GM12892 (cell line): ENCODE measurements at regions not wholly inside any gene's neighbourhood (a gene's known extent, or its start where the extent isn't known, plus 50 kb on each side); places are given as distances from the start of the nearest gene placed in this dataset.

Experiments used
- DNase-seq: peaks from one replicate; pipeline ENCODE4 v3.0.0; 2011; ENCODE audit not compliant: insufficient read length
- FAIRE-seq: peaks from 2 replicates; lab custom pipeline; 2011; peaks lifted over from hg19 to GRCh38; lab: Jason Lieb, UNC
- POLR2A ChIP-seq: IDR thresholded peaks from 2 replicates; pipeline ENCODE4 v1.6.1; 2011; ENCODE audit warnings: low read depth, low read length, control low read depth
- POLR2AphosphoS5 ChIP-seq: IDR thresholded peaks from 2 replicates; pipeline ENCODE4 v1.6.1; 2011; ENCODE audit warnings: low read depth, low read length, control low read depth
- TAF1 ChIP-seq: IDR thresholded peaks from 2 replicates; pipeline ENCODE4 v1.6.1; 2011; ENCODE audit warnings: low read depth, mild to moderate bottlenecking, control low read depth, low read length, borderline replicate concordance

DNA sequence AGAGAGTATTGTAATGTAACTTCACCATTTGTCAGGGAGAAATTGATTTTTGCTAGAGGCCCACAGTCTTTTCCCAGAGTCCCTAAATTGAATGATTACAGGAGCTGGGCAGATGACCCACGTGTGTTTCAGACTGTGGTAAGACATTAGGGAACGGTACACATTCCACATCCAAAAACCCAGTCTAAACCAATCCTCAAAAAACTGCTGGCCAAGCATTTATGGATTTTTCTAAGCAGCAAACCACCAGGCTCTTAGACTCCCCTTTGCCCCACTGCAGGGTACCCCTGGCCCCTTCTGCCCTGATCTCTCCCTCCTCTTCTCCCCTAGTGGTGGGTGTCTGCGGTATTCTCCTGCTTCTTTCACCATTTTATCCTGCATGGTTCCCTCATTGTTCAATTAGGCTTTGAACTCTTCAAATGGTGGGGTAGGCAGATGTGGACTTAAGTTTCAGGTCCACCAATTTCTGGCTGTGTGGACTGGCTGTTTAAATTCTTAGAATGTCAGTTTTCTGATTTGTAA, 135.5 kb upstream of the SORCS3 start:
- FAIRE-seq (no peak), DNase-seq (no peak)
- TF ChIP-seq TAF1, result no peak
- TF ChIP-seq POLR2A, result no peak
- TF ChIP-seq POLR2AphosphoS5, result no peak

DNA sequence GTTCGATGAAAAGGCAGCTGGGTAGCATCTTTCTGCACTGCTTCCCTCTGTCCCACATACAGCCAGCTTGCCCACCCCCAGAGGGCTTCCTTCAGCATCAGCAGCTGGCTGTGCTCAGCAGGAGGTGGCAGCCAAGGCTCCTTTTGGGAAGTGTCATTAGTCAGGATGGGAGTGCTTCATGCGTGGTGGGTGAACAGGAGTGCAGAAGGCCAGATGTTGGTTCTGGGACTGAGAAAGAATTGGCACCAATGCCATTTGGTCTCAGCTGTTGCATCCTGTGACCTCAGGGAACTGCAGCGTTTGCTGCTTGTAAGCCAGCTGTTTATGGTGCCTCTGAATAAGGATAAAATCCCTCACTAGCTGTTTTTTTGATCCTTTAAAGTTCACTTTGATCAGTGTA, 131.1 kb upstream of the SORCS3 start:
- FAIRE-seq (no peak), DNase-seq (no peak)
- TF ChIP-seq POLR2AphosphoS5 (no peak), TAF1 (no peak)

DNA sequence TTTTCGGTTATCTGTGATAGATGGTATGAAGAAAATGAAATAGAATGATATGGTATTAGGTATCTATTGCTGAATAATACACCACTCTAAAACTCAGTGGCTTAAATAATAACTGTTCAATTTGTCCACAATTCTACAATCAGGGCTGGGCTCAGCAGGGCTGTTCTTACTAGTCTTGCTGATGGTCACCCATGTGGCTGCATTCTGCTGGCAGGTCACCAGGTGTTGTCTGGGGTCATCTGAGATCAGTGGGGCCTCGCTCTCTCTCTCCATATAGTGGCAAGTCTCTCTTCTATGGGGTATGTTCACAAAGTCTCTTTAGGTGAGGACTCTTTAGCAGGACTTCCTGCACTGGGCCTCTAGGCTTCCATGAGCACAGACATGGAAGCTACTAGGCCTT, 130.4 kb upstream of the SORCS3 start:
- FAIRE-seq, result no peak
- DNase-seq, result no peak
- TF ChIP-seq POLR2AphosphoS5 (no peak), TAF1 (no peak), POLR2A (no peak)

DNA sequence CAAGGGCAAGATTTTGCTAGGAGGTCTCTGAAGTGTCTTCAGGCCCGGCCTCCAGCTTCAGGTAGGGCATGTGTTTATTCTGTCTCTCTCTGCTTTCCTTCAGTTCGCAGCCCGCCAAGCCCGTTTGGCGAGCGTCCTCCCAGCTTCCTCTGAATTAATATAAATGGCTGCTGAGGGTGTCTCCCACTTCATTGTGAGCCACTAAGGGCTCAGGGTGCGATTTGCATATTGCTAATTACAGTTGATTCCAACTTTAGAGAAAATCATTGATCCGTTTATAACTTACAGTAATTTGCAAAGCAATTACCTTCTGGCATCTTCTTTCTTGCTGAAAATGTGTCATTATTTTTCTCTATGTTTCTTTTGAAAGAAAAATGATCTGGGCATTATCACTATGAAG, 128.3 kb upstream of the SORCS3 start:
- TF ChIP-seq TAF1 (no peak), POLR2AphosphoS5 (no peak), POLR2A (no peak)
- FAIRE-seq (no peak), DNase-seq (no peak)

DNA sequence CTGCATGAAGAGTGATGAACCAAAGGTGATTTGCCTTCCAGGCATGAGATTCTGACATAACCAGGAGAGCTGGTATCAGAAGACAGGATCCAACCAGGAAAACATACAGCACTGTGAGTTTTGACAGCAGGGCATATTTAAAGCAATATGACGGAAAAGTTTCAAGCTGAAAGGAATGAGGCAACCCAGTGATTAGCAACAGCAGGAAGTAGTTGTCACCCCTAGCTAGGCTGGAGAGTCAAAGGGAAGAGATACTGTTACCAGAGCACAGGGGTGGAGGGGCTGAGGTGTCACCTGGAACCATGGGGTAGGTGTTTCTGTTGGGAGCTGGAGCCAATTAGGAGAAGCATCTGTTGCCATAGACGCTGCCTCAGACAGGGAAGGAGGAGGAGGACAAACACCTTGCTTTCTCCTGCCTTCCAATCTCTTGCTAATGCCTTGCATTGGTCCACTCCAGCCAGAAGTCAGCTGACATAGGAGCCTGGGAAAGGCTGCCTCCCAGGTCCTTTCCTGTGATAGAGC, 125.4 kb upstream of the SORCS3 start:
- TF ChIP-seq POLR2A (no peak), TAF1 (no peak), POLR2AphosphoS5 (no peak)
- no peak for DNase-seq

DNA sequence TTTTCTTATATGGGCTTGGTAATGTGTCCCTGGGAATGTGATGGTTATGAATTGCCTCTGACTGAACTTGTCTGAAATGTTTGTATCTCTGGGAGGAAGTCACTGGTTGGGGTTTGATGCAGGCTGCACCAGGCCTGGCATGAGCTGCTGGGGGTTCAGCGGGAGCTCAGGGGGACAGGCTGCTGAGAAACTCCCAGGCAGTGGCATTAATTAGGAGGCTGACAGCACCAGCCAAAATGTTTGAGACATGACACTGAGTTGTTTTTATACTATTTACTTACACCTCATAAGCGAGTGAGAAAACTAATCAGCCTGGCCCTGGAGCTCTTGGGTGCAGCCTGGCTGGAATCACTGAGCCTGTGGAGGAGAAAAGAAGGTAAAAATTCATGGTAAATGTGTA, 124.1 kb upstream of the SORCS3 start:
- no peak for FAIRE-seq
- no peak for DNase-seq
- TF ChIP-seq POLR2AphosphoS5 (no peak), POLR2A (no peak), TAF1 (no peak)

More for the DNA sequence above, 125.4 kb upstream of the SORCS3 start:
- FAIRE-seq, result no peak

DNA sequence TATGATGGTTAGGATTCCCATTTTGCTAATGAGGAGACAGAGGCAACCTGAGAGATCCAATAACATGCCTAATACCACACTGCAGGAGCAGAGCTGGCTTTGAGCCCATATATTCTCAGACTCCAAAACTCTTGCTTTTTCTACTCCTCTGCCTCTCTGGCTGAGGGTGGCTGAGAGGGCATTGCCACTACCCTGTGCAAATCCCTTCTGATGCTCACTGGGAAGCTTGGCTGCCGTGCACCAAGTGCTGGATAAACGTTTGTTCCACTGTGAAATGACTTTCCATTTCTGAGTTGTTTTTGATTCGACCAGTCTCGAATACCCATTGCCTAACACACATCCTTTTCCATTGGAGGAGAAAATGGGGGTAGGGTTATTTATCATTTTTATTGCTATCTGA, 123.1 kb upstream of the SORCS3 start:
- FAIRE-seq (no peak), DNase-seq (no peak)
- no peak for TF ChIP-seq POLR2A
- no peak for TF ChIP-seq POLR2AphosphoS5
- no peak for TF ChIP-seq TAF1

DNA sequence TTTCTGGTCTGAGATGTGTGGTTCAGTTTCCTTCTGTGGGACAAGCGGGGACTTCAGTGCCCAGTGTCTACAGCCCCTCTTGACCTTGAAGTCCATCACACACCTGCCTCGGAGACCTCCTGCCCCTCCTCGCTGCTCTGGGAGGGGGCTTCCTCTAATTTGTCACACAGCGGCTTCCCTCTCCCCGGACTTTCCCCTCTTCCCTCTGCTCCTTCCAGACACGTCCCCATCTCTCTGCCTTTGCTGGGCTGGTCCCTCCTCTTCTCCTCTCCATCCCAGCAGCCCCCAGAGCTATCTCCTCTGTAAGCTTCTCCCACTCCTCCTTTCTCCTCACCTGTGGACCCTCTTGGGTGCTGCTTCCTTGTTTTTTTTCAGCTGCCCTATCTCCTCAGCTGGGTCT, 122.2 kb upstream of the SORCS3 start:
- DNase-seq (no peak), FAIRE-seq (no peak)
- TF ChIP-seq TAF1 (no peak), POLR2A (no peak), POLR2AphosphoS5 (no peak)

DNA sequence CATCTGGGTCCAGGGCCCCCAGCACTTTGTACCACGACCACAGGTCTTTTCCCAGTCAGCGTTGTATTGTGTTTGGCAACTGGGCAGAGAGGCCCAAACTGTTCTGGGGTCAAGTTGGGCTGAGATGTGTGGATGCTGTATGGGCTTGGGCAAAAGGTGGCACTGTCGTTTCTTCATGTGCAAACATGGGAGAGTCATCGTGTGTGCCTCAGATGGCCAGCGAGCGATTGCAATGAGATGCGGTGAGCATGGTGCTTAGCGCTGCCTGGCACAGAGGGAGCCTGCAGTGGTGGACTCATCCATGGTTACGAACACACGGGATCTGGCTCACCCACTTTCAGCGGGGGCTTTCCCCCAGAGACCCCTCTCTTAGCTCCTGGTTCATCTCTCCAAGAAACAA, 120.4 kb upstream of the SORCS3 start:
- no peak for TF ChIP-seq POLR2A
- TF ChIP-seq TAF1, result no peak
- TF ChIP-seq POLR2AphosphoS5, result no peak
- DNase-seq (no peak), FAIRE-seq (no peak)

DNA sequence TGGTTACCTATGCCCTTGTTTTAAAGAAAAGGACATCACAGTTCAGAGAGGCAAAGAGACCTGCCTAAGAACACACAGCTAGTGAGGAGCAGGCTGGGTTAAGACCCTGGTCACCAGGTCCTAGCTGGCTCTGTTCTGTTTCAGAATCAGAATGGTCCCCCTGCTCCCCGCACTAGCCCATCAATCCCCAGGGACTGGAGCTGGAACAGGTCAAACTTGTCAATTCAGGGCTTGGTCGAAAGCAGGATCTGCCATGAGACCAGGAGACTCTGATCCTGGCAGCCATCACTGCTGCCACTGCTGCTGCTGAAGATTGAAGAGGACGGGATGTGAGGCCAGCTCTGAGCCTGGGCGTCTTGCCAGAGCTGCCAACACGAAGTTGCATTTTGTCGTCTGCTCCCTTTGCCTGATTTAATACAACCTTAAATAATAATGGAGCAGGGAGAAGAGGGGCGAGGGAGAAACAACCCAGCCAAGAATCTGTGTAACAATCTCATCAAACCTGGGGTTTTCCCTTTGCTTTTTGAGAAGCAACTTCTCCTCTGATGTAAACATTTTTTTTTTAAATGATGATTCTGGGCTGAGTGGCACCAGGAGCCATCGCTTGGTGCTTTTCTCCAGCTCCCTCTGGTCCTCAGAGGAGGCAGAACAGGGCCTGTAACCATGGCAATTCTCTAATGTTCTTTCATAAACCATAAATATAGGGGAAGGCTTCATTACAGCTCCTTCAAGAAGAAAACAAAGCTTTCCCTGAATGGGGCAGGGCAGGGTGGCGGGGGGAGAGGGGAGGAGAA, 119.0 kb upstream of the SORCS3 start:
- DNase-seq (no peak), FAIRE-seq (no peak)
- TF ChIP-seq TAF1, result no peak
- TF ChIP-seq POLR2AphosphoS5, result no peak
- TF ChIP-seq POLR2A, result no peak

DNA sequence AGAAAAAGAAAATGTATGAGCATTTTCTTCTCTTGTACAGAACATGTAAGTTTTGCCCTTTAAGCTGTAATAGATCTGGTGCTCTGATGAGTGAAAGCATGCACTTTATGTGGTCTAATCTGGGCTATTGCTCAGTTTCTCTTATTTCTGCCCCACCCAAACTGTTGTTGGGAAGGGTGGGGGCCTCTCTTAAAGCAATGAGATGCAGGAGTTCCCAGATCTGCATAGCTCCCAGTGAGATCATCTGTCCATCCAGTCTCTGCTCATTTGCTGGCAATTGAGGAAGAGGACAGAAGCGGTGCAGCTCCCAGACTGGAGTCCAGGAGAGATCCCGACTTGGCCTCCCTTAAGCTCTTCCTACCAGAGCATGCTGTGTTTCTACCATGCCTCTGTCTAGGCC, 114.9 kb upstream of the SORCS3 start:
- FAIRE-seq, result no peak
- no peak for DNase-seq
- TF ChIP-seq POLR2AphosphoS5, result no peak
- no peak for TF ChIP-seq POLR2A
- no peak for TF ChIP-seq TAF1

DNA sequence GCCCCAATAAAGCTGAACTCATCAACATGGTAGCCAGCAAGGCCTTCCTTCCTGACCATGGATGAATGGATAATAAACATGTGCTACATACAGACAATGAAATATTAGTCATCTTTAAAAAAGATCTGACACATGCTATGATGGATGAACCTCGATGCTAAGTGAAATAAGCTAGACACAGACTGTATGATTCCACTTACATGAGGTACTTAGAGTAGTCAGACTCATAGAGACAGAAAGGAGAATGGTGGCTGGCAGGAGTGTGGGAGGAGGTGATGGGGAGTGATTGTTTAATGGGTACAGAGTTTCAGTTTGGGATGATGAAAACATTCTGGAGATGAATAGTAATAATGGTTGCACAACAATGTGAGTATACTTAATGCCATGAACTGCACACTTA, 114.1 kb upstream of the SORCS3 start:
- TF ChIP-seq POLR2A (no peak), POLR2AphosphoS5 (no peak), TAF1 (no peak)
- FAIRE-seq, result no peak
- DNase-seq, result no peak

DNA sequence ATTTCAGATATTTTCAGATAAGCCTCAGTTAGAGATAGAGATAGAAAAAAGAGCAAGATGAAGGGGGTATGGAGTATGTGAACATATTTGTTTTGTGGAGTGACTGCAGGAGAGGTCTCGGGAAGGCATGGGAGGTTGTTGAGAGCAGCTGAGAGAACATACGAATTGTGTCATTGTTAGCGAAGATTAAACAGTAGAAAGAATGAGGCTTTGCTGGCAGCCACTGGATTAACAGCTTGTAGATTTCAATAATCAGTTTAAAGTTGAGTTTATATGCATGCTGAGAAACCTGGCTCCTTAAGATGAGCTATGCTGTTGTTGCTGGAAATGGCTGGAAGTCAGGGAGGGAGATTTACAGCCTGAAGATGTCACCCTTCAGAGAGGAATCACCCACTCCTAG, 100.9 kb upstream of the SORCS3 start:
- DNase-seq (no peak), FAIRE-seq (no peak)
- TF ChIP-seq POLR2AphosphoS5, result no peak
- no peak for TF ChIP-seq TAF1
- no peak for TF ChIP-seq POLR2A
